H1 (cell line): ENCODE measurements at regions not wholly inside any gene's neighbourhood (a gene's known extent, or its start where the extent isn't known, plus 50 kb on each side); places are given as distances from the start of the nearest gene placed in this dataset.

Source experiments
- CTCF ChIA-PET: fragments of 300-600 bp; sonication (Branson Sonifier 250); formaldehyde crosslinking; loops from one replicate; lab custom pipeline; 2021; ENCODE audit not compliant: partially characterized antibody; lab: Charles Lee
- POLR2A ChIA-PET: fragments of 300-600 bp; sonication (Branson Sonifier 250); formaldehyde crosslinking; loops from one replicate; lab custom pipeline; 2021; ENCODE audit warnings: inconsistent platforms; ENCODE audit not compliant: partially characterized antibody; lab: Charles Lee
- DNase-seq, 2 experiments: peaks; one replicate each; pipeline versions ENCODE4 v3.0.0 to v3.0.0-alpha.2; 2010 to 2022; ENCODE audit warnings: low spot score in 2 of 2, low read depth in 1 of 2, mixed read lengths in 1 of 2
- FAIRE-seq: peaks from 2 replicates; lab custom pipeline; 2011; peaks lifted over from hg19 to GRCh38; lab: Jason Lieb, UNC
- H2AFZ ChIP-seq: 2 replicates; pipeline ENCODE4 v1.8.1; 2012; ENCODE audit warnings: low read length, inconsistent platforms
- H2AK5ac ChIP-seq: 2 replicates; pipeline ENCODE4 v1.6.1; 2013; ENCODE audit warnings: low read depth, low read length
- H2BK120ac ChIP-seq: replicated peaks from 2 replicates; pipeline ENCODE3; 2013; ENCODE audit warnings: low read depth, low read length, inconsistent platforms
- H2BK12ac ChIP-seq: 2 replicates; pipeline ENCODE4 v1.6.1; 2013; ENCODE audit warnings: low read depth, low read length
- H2BK15ac ChIP-seq: 2 replicates; pipeline ENCODE4 v1.6.1; 2013; ENCODE audit warnings: low read length
- H2BK20ac ChIP-seq: 2 replicates; pipeline ENCODE4 v1.6.1; 2013; ENCODE audit warnings: low read length
- H2BK5ac ChIP-seq: 2 replicates; pipeline ENCODE4 v1.6.1; 2013; ENCODE audit warnings: low read depth, low read length
- H3K14ac ChIP-seq: 2 replicates; pipeline ENCODE4 v1.6.1; 2013; ENCODE audit warnings: inconsistent platforms; ENCODE audit not compliant: insufficient read length
- H3K18ac ChIP-seq: 2 replicates; pipeline ENCODE4 v1.6.1; 2013; ENCODE audit warnings: low read length; ENCODE audit errors: extremely low read depth
- H3K23ac ChIP-seq: 2 replicates; pipeline ENCODE4 v1.6.1; 2013; ENCODE audit warnings: inconsistent platforms; ENCODE audit not compliant: insufficient read length
- H3K23me2 ChIP-seq: 2 replicates; pipeline ENCODE4 v1.6.1; 2013; ENCODE audit warnings: low read depth, low read length
- H3K27ac ChIP-seq: 2 replicates; pipeline ENCODE4 v1.6.1; 2011; ENCODE audit warnings: low read depth, low read length, inconsistent platforms
- H3K27me3 ChIP-seq, 4 experiments: replicated peaks in 1 of 4; 1 replicate in 1 of 4; 2 replicates in 3 of 4; pipeline versions ENCODE4 v1.6.1 to v1.8.1; 2011 to 2013; ENCODE audit warnings: low read length in 3 of 4, mild to moderate bottlenecking in 3 of 4, inconsistent platforms in 2 of 4, mixed read lengths in 2 of 4, moderate library complexity in 1 of 4; ENCODE audit not compliant: control insufficient read depth in 3 of 4, insufficient read depth in 3 of 4; ENCODE audit errors: extremely low read depth in 1 of 4
- H3K36me3 ChIP-seq, 4 experiments: 2 replicates each; pipeline versions ENCODE4 v1.6.1 to v1.8.1; 2011 to 2013; ENCODE audit warnings: mild to moderate bottlenecking in 4 of 4, low read length in 3 of 4, moderate library complexity in 2 of 4, control low read depth in 1 of 4, inconsistent platforms in 1 of 4; ENCODE audit not compliant: insufficient read depth in 4 of 4, control insufficient read depth in 2 of 4
- H3K4ac ChIP-seq: replicated peaks from 2 replicates; pipeline ENCODE3; 2013; ENCODE audit warnings: low read length, low read depth, mixed read lengths, inconsistent platforms; ENCODE audit not compliant: insufficient read length
- H3K4me1 ChIP-seq, 4 experiments: replicated peaks in 1 of 4; 1 replicate in 1 of 4; 2 replicates in 3 of 4; pipeline versions ENCODE4 v1.6.1 to v1.8.1; 2011 to 2013; ENCODE audit warnings: low read length in 3 of 4, inconsistent platforms in 2 of 4, mixed read lengths in 1 of 4; ENCODE audit not compliant: insufficient read depth in 4 of 4, control insufficient read depth in 3 of 4
- H3K4me2 ChIP-seq, 2 experiments: 2 replicates each; pipeline versions ENCODE4 v1.6.1 to v1.8.1; 2011 to 2013; ENCODE audit warnings: low read depth in 2 of 2, low read length in 2 of 2, control low read depth in 1 of 2, inconsistent platforms in 1 of 2, mild to moderate bottlenecking in 1 of 2; ENCODE audit not compliant: insufficient read depth in 1 of 2
- H3K4me3 ChIP-seq, 4 experiments: fragments of 200-600, 300-600 bp in 1 of 4; sonication (generic), shearing (Covaris generic), sonication (Bioruptor Twin) in 1 of 4; 2 replicates each; pipeline versions ENCODE4 v1.5.1 to v1.8.1; 2011 to 2016; ENCODE audit warnings: low read length in 4 of 4, low read depth in 3 of 4, control low read depth in 2 of 4, inconsistent platforms in 2 of 4, mild to moderate bottlenecking in 2 of 4, mixed read lengths in 1 of 4, moderate library complexity in 1 of 4; ENCODE audit not compliant: insufficient read depth in 2 of 4; ENCODE audit errors: extremely low read depth in 1 of 4
- H3K56ac ChIP-seq: replicated peaks from 2 replicates; pipeline ENCODE3; 2013; ENCODE audit warnings: low read depth, mild to moderate bottlenecking, mixed read lengths, low read length, inconsistent platforms; ENCODE audit not compliant: insufficient read length
- H3K79me1 ChIP-seq: 2 replicates; pipeline ENCODE4 v1.6.1; 2013; ENCODE audit warnings: low read depth, low read length, control low read depth
- H3K79me2 ChIP-seq, 2 experiments: 2 replicates each; pipeline versions ENCODE4 v1.6.1 to v1.8.1; 2012 to 2013; ENCODE audit warnings: low read length in 2 of 2, mild to moderate bottlenecking in 2 of 2, inconsistent platforms in 1 of 2; ENCODE audit not compliant: insufficient read depth in 2 of 2, control insufficient read depth in 1 of 2
- H3K9ac ChIP-seq, 4 experiments: replicated peaks in 1 of 4; 1 replicate in 1 of 4; 2 replicates in 3 of 4; pipeline versions ENCODE4 v1.6.1 to v1.8.1; 2011 to 2013; ENCODE audit warnings: low read depth in 3 of 4, low read length in 3 of 4, control low read depth in 2 of 4, mild to moderate bottlenecking in 2 of 4, moderate library complexity in 2 of 4, inconsistent platforms in 1 of 4; ENCODE audit errors: extremely low read depth in 1 of 4
- H3K9me3 ChIP-seq, 2 experiments: 2 replicates each; pipeline versions ENCODE4 v1.6.1 to v1.8.1; 2012 to 2013; ENCODE audit warnings: mild to moderate bottlenecking in 2 of 2, moderate library complexity in 2 of 2, control low read depth in 1 of 2, inconsistent platforms in 1 of 2, low read depth in 1 of 2, low read length in 1 of 2, mixed read lengths in 1 of 2; ENCODE audit not compliant: insufficient read depth in 2 of 2
- H4K20me1 ChIP-seq, 2 experiments: replicated peaks in 1 of 2; 2 replicates each; pipeline versions ENCODE3 to v1.8.1; 2011 to 2013; ENCODE audit warnings: inconsistent platforms in 2 of 2, low read length in 2 of 2, mild to moderate bottlenecking in 1 of 2; ENCODE audit not compliant: insufficient read depth in 2 of 2, control insufficient read depth in 1 of 2
- H4K5ac ChIP-seq: 2 replicates; pipeline ENCODE4 v1.6.1; 2013; ENCODE audit warnings: low read length, low read depth, mixed read lengths, inconsistent platforms; ENCODE audit not compliant: insufficient read length
- H4K8ac ChIP-seq: 2 replicates; pipeline ENCODE4 v1.8.0; 2013; ENCODE audit warnings: mild to moderate bottlenecking, moderate library complexity, low read length, inconsistent platforms; ENCODE audit not compliant: insufficient read depth; ENCODE audit errors: extremely low read depth
- H4K91ac ChIP-seq: replicated peaks from 2 replicates; pipeline ENCODE3; 2013; ENCODE audit warnings: low read length, mixed read lengths, inconsistent platforms; ENCODE audit not compliant: insufficient read length
- BCL11A ChIP-seq, 2 experiments: IDR thresholded peaks; one replicate each; pipeline ENCODE4 v1.6.1; 2011; ENCODE audit warnings: low read depth in 2 of 2, low read length in 2 of 2, mild to moderate bottlenecking in 2 of 2
- CHD1 ChIP-seq: IDR thresholded peaks from 2 replicates; pipeline ENCODE4 v1.6.1; 2012; ENCODE audit warnings: low read depth, low read length, improper control_type of control experiment
- CTCF ChIP-seq, 3 experiments: IDR thresholded peaks; 1 replicate in 2 of 3; 2 replicates in 1 of 3; pipeline versions ENCODE4 v1.5.1 to v1.6.1; 2011; ENCODE audit warnings: low read length in 3 of 3, mild to moderate bottlenecking in 3 of 3, inconsistent platforms in 2 of 3, low read depth in 1 of 3, moderate library complexity in 1 of 3; ENCODE audit not compliant: insufficient read depth in 1 of 3; ENCODE audit errors: control extremely low read depth in 1 of 3
- FOSL1 ChIP-seq: IDR thresholded peaks from 2 replicates; pipeline ENCODE4 v1.6.1; 2011; ENCODE audit warnings: mild to moderate bottlenecking, low read depth, low read length, moderate library complexity; ENCODE audit not compliant: insufficient read depth
- NRF1 ChIP-seq: IDR thresholded peaks from 2 replicates; pipeline ENCODE4 v1.6.1; 2011; ENCODE audit warnings: mild to moderate bottlenecking, low read depth, low read length, improper control_type of control experiment
- POU5F1 ChIP-seq: IDR thresholded peaks from 2 replicates; pipeline ENCODE4 v1.6.1; 2011; ENCODE audit warnings: low read depth, mild to moderate bottlenecking, low read length, moderate library complexity
- WGBS, 2 experiments: shearing (Covaris generic) in 1 of 2; methylation state at CpG; one replicate each; pipeline versions ENCODE4 v1.1.6 to v1.1.7; 2013 to 2015; ENCODE audit warnings: low lambda C conversion rate in 2 of 2, mixed read lengths in 2 of 2, inconsistent platforms in 1 of 2, low coverage in 1 of 2, missing lambda C conversion rate in 1 of 2; ENCODE audit not compliant: insufficient replicate concordance in 2 of 2, insufficient coverage in 1 of 2, insufficient read length in 1 of 2; ENCODE audit errors: extremely low coverage in 1 of 2, missing lambda C conversion rate in 1 of 2; 5-methylcytosine and 5-hydroxymethylcytosine counted together

GRCh38 chr13:59480396-59481259 lies 683.1 kb downstream of the DIAPH3 start:
- Histone ChIP-seq H3K18ac (peak overlapping the region; percentile 12; the same call in 1 of the 2 replicates), H3K27me3 (no peaks in the 10 kb centered on the region), H3K4me3 (peak overlapping the region in 1 of 4 experiments; percentile 7; a peak in 1 of 8 replicates), H2BK5ac (peak overlapping the region; percentile 85; the same call in 1 of the 2 replicates), H4K8ac (no peak overlapping the region), H3K27ac (no peak overlapping the region), H2BK15ac (no peak overlapping the region), H3K23ac (no peak overlapping the region), H3K9me3 (no peaks in the 10 kb centered on the region), H3K79me1 (no peaks in the 10 kb centered on the region), H3K4ac (peak overlapping the region; percentile 36), H2AK5ac (peak overlapping the region; percentile 14; the same call in 1 of the 2 replicates), H4K20me1 (no peaks in the 10 kb centered on the region), H3K4me1 (peaks cover 0 to 21% (median 17%) of the 10 kb centered on the region in 4 experiments; a peak in 5 of 7 replicates), H3K9ac (no peak overlapping the region), H4K91ac (peak overlapping the region; percentile 63), H3K79me2 (no peaks in the 10 kb centered on the region), H3K36me3 (no peaks in the 10 kb centered on the region; a peak in 1 of 8 replicates), H2BK120ac (peak overlapping the region; percentile 76), H4K5ac (peak overlapping the region; percentile 52), H2BK12ac (peak overlapping the region; percentile 87), H3K4me2 (no peak overlapping the region), H2AFZ (no peak overlapping the region), H3K56ac (no peak overlapping the region), H3K14ac (no peak overlapping the region), H2BK20ac (peak overlapping the region; percentile 84; the same call in 1 of the 2 replicates), H3K23me2 (no peaks in the 10 kb centered on the region)
- DNase-seq (no peak), FAIRE-seq (peak; percentile 32)
- CTCF ChIA-PET: interaction anchor here (0.9 to 3.0 kb wide), 7 partner anchors 9 to 291 kb away, joined by 3 to 18 read pairs (median 4); no protein-coding TSS in a partner anchor
- 55% methylated on average over 7 of the region's 7 CpGs; no CpG with 5 or more reads in 1 of the 2 experiments for WGBS, 2 experiments
- no peak for TF ChIP-seq FOSL1
- no peak for TF ChIP-seq BCL11A (IDR thresholded peaks at IDR 0.05; ENCODE audit: low read depth in 2 of 2, low read length in 2 of 2)
- TF ChIP-seq CHD1: no peak
- no peak for TF ChIP-seq POU5F1
- no peak for TF ChIP-seq NRF1
- no peak for TF ChIP-seq CTCF (IDR thresholded peaks at IDR 0.05; ENCODE audit: control extremely low read depth in 1 of 3, insufficient read depth in 1 of 3, low read depth in 1 of 3, low read length in 3 of 3)
- POLR2A ChIA-PET: interaction anchor here (0.7 to 1.7 kb wide), 3 partner anchors 16 to 32 kb away, joined by 3 read pairs; no protein-coding TSS in a partner anchor
